DMS 273 (cell line): ENCODE measurements at regions not wholly inside any gene's neighbourhood (a gene's known extent, or its start where the extent isn't known, plus 50 kb on each side); places are given as distances from the start of the nearest gene placed in this dataset.
"Not testable (repeated sequence)": the region's sequence is repeated elsewhere in the genome, so short reads cannot be mapped to it uniquely, and the experiment has no call there.

Experiments
- DNase-seq: peaks from one replicate; lab custom pipeline; 2025; ENCODE audit not compliant: unreplicated experiment; lab: John Stamatoyannopoulos, UW

DNA sequence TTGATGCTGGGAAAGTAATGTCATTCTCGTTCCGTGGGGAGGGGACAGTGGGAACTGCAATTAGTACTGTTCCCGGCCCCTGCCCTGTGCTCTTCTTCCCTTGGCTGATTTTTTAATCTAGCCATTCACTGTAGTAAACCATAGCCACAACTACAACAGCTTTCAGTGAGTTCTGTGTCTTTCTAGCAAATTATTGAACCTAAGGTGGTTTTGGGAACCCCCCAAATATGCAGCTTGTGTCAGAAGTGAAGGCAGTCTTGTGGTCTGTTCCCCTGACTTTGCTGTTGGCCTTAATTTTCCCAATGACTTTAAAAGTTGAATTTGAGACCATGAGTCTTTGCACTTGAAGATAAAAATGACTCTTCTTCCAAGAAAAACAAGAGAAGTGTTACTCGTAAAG, 114.3 kb upstream of the ETV6 start:
- no peak for DNase-seq

DNA sequence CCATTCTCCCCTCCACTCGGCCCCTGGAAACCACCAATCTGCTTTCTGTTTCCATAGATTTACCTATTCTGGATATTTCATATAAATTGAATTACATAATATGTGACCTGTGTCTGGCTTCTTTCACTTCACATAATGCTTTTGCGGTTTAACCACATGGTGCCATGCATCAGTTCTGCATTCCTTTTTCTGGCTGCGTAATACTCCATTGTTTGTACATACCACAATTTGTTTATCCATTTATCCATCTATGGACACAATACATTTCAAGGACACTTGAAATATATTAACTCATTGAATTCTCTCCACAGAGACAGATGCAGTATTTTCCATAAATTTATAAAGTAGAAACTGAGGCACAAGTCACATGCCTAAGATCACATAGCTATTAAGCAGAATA, 110.3 kb upstream of the ETV6 start:
- no peak for DNase-seq

DNA sequence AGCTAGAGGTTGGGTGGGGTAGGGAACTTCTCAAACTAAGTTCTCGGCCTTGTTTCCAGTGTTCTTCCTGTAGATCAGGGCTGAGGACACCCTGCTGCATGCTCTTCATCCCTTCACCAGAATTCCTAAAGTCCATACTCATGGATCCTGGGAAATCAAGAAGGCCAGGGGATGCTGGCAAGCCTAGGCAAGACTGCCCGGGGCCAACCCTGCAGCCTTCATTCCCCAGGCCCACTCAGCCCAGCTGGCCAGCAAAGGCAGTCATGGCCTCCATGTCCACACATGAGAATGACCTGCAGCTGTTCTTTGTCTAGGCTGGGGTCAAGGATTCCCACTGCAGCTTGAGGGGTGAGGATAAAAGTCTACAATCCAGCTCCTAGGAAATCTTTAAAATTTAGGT, 109.3 kb upstream of the ETV6 start:
- no peak for DNase-seq

DNA sequence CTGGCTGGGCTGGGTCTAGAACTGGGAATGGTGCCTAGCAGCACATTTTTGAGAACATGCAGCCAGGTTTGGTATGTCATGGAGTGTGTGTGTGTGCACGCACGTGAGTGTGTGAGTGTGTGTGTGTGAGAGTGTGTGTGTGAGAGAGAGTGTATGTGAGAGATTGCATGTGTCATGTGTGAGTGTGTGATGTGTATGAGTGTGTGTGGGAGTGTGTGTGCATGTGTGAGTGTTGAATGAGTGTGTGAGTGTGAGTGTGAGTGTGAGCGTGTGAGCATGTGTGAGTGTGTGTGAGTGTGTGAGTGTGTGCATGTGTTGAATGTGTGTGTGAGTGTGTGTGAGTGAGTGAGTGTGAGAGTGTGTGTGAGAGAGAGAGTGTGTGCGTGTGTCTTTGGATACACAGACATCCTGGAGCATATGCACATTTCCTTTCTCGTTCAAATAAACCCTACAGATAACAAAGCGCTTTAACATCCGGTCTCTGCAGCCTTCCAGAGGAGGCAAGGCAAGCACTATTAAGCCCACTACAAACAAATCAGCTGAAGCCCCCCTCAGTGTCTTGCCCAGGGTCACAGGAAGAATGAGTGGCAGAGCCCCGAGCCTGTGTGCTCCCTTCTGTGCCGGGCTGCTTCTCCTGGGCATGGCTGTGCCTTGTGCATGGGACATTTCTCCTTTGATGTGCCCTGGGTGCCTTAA, 108.7 kb upstream of the ETV6 start:
- DNase-seq, result no peak

DNA sequence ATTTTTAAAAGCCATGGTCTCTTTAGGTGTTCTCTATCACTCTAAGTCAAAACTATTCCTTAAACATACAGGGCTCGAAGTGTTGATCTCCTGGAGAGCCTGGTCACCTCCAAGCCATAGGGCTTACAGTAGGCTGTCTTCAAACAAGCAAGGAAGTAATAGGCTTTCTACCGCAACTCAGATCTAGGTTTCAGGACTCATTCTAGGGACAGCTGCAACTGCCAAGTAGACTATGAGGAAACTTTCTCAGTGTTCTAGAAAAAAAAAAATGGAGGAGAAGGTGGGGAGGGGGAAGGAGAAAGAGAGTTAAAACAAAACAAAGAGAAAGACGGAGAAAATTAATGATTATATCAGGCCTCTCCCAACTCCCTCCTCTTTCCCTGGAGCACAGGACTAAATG, 106.9 kb upstream of the ETV6 start:
- no peak for DNase-seq

DNA sequence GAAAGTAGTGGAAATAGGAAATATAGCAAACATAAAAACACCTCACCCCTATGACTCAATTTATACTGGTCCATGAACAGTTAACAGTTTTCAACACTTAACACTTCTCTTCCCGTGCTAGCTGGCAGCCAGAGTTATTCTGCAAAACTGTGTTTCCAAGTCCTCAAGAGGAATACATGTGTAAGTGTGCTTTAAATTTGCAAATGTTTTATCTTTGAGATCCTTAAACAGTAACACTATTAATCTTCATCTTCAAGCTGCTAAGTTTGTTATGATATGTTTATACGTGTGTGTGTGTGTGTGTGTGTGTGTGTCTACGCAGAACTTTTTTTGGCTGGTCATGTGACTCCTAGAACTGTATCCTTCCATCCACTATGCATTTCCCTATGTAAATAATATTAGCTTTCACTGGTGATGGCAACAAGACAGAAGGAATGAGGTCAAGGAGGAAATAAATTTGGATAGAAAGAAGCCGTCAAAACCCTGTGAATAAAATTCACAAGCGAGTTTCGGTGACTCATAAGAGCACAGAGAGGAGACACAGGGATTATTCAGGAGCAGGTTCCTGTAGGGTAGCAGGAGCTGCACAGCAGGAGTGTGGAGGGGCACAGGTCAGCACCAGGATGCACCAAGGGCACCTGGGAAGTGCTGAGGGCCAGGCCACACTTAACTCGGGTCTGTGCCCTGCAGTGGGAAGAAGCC, 105.9 kb upstream of the ETV6 start:
- DNase-seq, result no peak

DNA sequence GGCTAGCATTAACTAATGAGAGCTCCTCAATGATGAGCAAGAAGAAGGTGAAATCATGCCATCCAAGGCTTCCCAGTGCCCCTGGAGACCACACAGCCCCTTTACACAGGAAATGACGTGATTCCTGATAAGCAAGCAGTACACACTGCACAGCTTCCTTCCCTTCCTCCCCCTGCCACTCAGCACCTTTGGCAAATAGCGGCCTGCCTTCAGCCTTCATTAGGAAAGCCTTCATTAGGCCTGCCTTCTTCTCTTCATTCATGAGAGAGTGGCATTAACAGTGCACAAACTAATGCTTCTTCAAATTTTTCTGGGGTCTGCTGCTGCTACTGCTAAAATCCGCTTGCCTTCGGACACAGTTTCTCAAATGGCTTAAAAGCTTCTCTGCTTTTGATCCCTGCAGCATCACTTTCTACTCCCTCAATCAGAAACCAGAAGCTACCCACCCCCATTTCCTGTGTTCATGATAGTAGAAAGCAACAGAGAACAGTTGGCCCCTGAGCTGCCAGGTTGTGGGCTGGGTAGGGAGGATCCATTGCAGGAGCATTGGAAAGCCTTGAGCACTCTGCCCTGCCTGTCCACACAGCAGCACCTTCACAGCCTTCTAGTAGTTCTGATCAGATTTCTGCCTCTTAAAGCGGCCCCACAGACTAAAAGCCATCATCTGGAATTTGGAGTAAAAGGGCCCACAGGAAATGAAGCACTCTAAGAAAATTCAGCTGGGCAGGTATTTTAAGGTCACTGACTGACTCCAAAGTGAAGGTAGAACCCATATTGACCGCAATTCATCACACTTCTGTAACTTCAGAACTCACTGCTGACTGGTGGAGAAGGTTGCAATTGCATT, 103.8 kb upstream of the ETV6 start:
- DNase-seq, result no peak

DNA sequence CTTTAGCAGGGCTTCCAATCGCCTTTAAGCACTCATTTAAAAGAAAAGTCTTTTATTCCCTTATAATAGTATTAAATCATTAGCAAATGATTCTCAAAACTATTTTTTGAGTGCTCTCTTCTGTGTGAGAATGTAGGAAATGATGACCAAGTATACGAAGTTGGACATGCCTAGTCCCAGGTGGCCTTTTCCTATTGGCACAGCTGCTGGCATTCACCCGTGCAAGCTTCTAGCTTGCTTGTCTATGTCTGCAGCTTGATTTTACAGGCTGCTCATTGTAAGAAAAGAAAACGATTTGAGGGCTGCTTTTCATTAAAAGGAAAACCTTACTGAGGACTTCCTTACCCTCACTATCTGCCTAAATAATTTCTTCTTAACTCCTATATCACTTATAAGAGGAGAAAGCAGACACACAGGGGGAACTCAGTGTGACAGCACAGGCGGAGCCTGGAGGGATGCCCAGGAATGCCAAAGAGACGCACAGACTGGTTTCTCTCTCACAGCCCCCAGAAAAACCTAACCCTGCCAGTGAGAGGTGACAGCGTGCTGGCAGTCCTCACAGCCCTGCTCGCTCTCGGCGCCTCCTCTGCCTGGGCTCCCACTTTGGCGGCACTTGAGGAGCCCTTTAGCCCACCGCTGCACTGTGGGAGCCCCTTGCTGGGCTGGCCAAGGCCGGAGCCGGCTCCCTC, 102.7 kb upstream of the ETV6 start:
- DNase-seq, result peak; percentile 40

DNA sequence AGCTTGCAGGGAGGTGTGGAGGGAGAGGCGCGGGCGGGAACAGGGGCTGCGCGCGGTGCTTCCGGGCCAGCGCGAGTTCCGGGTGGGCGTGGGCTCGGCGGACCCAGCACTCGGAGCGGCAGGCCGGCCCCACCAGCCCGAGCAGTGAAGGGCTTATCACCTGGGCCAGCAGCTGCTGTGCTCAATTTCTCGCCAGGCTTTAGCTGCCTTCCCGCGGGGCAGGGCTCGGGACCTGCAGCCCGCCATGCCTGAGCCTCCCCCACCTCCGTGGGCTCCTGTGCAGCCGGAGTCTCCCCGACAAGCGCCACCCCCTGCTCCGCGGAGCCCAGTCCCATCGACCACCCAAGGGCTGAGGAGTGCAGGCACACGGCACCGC, 102.2 kb upstream of the ETV6 start:
- DNase-seq, result not testable (repeated sequence)

DNA sequence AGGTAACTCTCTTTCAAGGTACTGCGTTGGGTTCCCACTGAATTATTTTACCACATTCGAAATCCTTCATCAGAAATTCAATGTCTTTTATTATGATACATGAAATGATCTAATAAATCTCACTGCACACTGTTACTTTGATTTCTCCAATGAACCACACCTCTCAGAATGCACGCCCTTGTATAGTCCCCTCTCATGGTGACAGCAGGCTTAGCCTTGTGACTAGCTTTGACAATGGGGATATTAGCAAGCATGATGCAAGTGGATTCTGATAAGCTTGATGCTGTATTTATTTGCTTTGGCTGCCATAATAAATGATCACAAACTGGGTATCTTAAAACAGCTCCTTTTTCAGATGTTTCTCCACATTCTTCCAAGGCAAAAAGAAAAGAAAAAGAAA, 100.4 kb upstream of the ETV6 start:
- no peak for DNase-seq

DNA sequence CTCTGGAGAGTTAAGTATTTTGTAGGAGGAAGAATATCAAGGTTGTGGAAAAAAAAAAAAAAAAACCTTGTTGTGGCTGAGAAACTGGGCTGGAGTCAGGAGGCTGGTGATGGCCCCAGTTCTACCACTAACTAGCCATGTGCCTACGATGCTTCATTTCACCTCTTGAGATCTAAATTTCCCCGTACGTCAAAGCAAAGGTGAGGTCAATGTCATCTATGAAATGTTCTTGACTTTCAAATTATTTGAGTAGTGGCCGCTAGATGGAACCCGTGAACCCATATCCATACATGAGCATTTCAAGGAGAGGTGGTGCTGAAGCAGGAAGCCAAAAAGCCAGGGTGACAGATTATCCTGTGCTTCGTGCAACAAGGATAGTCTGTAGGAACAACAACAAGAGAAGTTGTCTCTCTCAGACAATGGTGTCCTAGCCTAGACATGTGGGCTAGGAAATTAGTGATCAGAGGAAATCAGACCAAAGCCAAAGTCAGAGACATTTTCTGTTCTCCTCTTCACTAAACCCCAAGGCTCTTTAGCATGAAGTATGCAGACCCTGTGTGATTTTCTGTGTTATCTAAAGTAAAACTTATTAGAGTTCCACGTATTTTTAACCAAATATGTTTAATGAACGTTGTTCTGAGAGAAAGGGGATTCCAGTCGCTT, 95.5 kb upstream of the ETV6 start:
- peak; percentile 64 for DNase-seq

DNA sequence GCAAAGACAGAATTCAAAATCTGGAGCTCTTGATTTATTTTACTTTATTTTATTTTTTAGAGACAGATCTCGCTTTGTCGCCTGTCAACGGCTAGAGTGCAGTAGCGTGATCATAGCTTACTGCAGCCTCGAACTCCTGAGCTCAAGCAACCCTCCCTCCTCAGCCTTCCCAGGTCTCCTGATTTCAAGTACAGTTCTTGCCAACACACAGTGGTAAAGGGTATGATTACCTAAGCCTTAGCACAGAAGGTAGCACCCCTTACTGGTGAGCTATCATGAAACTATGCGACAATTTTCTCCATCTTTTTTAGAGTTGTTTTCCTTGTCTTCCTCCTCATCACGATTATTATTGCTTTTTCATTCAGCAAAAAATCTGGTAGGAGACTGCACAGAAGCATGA, 94.3 kb upstream of the ETV6 start:
- no peak for DNase-seq

DNA sequence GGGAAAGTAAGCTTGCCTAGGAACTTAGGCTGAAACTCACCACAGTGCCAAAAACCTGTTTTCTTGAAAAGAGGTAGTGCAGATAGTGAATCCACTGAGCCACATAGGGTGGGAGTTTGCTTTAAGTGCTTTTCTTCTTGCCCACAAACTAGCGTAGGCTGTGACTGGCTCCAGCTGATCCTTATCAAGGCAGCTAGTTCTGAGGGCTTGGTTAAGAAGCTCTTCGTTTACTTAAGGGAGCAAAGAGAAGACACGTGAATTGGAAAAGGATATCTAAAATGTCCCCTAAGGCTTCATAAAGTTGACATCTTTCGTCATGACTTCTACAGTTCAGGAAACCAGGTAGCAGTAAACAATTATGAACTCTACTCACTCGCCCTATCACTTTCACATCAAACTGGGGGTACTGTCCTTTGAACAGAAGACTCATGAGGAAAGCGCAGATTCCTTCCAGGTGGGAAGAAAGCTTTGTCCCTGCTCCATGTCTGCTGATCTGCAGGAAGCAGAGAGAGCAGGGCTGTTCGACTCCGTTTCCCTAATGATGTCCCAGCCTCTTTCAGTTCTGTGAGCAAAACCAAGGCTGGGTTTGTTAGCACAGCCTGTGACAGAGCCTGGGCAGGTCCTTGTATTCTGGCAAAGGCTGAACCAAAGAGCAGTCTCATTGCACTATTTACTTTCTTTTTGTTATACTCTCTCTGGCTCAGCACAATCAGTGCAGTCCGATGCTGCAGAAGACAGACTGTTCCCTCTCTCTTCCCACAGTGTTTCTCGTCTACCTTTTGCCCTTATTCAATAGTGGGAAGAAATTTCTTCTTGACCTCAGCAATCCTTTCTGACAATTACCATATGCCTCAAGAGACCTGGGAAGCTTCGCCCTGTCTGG, 93.5 kb upstream of the ETV6 start:
- DNase-seq, result no peak

DNA sequence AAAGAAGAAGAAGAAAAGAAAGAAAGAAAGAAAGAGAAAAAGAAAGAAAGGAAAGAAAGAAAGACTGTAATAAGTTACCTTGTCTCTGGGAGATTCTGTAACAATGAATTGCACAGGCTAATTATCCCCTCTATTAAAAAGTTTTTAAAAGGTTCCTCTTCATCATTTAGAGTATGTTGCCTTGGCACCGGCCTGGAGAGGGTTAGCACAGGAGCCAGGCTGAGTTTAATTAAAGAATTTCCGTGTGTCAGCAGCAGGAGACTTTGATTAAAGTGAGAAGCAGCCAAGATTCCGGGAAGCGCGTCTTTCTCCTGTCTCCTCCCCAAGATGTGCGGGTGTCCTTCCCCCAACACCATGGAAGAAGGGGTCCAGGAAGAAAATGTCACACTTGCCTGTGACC, 92.8 kb upstream of the ETV6 start:
- DNase-seq, result peak; percentile 2

DNA sequence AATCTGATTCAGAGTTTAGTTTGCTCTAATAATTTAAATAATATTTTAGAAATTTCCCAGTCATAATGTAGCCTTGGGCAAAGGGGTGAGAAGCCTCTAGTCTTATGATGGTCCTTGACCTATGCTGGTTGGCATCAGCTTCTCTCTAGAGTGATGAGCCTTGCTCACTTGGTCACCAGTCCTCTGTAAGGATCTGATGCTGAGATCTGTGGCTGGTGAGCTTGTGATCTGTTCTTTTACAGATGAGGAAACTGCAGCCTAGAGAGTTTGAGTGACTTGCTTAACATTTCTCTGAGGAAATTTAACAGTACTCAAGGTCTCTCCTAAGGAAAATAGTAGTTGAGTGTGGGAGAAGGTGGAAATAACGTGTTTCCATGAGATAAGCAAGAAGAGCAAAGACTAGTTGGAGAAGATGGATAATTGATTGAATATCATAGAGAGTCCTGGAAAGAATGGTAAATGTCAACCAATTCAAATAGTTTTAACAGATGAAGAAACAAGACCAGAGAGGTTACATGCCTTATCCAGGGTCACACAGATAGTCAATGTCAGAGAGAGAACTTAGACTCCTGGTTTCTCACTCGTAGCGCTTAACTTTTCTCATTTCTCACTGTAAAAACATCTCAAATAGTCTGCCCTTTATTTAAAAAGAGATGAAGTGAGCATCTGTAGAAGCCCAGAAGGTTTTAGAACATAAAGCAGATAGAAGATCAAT, 89.7 kb upstream of the ETV6 start:
- no peak for DNase-seq

DNA sequence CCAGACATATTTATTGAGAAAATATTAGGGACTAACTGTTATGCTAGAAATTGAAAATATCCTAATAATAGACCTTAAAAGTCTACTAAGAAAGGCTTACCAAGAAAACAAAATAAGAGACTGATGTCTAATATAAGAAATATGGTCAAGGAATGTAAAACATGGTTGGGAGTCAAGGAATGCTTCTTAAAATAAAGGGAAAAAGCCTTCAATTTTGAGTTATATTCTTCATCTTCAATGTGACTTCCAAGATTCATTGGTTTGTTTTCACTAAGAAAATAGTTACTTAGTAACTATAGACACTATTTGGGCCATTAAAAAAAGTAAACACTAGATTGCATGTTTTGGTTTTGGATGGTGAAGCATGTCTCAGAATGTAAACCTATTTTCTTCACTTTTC, 88.1 kb upstream of the ETV6 start:
- DNase-seq, result no peak

DNA sequence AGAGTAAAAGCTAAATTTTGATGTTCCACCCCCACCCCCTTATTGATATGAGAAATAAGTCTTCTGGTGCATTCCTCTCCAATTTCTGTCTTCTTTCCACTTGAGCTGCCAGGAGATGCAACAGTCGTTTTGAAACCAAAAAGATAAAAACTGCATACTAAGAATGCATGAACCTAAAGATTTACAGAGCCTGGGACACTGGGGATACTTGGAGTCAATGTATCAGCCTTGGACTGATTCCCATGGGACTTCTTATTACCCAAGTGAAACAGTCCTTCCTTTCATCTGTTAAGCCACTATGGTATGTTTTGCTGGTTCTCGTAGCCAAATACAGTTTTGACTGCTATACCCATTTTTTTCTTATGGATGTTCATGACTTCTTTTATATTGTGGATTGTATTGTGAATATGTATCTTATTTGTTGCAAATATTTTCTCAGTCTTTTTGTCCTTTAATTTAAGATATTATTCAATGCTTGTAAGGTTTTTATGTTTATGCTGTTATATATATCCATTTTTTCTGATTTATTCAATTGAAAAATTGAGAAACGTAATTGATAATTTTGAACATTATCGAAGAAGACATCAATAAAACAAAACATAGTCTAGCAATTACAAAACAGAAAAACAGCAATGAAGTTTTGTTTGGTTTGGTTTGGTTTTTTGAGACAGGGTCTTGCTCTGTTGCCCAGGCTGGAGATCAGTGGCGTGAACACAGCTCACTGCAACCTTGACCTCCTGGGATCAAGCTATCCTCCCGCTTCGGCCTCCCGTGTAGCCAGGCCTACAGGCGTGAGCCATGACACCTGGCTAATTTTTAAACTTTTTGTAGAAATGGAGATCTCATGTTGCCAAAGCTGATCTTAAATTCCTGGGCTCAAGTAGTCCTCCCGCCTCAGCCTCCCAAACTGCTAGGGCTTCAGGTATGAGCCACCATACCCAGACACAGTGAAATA, 85.4 kb upstream of the ETV6 start:
- DNase-seq, result no peak

DNA sequence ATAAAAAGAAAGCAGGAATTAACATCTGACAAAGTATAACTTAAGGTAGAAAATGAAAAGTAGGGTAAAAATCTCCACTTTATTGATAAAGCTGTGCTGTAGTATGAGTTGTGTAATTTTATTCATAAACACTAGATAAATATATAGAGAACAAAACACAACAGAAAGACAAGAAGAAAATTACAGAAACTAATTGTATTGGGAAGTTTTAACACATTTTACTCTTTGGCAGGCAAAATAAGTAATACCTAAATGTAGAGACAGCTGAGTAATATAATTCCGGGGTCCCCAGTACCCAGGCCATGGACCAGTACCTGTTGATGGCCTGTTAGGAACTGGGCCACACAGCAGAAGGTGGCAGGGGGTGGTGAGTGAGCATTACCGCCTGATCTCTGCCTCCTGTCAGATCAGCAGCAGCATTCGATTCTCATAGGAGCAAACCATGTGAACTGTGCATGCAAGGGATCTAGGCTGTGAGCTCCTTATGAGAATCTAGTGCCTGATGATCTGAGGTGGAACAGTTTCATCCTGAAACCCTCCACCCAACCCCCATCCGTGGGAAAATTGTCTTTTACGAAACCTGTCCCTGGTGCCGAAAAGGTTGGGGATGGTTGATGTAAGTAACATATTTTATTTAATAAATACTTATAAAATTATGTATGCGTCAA, 84.4 kb upstream of the ETV6 start:
- DNase-seq, result no peak
